LNCaP clone FGC (cell line): ENCODE measurements at regions not wholly inside any gene's neighbourhood (a gene's known extent, or its start where the extent isn't known, plus 50 kb on each side); places are given as distances from the start of the nearest gene placed in this dataset.

ENCODE experiments used
- DNase-seq: peaks from one replicate; pipeline ENCODE4 v3.0.0-alpha.2; 2011; ENCODE audit warnings: low read depth
- H3K4me3 ChIP-seq: 2 replicates; pipeline ENCODE4 v1.5.1; 2011; ENCODE audit warnings: mild to moderate bottlenecking, low read depth, low read length, control low read depth
- TF ChIP-seq, protein P1 (sequence below): IDR thresholded peaks from 2 replicates; pipeline ENCODE4 v1.5.1; 2012; ENCODE audit warnings: mild to moderate bottlenecking; ENCODE audit not compliant: control insufficient read depth, insufficient read depth; ENCODE audit errors: extremely low read depth

GRCh38 chr2:2906091-2906490, 471.5 kb downstream of the EIPR1 start:
- DNase-seq = no peak
- H3K4me3 ChIP-seq = no peak overlapping the region
- TF ChIP-seq, protein P1, sequence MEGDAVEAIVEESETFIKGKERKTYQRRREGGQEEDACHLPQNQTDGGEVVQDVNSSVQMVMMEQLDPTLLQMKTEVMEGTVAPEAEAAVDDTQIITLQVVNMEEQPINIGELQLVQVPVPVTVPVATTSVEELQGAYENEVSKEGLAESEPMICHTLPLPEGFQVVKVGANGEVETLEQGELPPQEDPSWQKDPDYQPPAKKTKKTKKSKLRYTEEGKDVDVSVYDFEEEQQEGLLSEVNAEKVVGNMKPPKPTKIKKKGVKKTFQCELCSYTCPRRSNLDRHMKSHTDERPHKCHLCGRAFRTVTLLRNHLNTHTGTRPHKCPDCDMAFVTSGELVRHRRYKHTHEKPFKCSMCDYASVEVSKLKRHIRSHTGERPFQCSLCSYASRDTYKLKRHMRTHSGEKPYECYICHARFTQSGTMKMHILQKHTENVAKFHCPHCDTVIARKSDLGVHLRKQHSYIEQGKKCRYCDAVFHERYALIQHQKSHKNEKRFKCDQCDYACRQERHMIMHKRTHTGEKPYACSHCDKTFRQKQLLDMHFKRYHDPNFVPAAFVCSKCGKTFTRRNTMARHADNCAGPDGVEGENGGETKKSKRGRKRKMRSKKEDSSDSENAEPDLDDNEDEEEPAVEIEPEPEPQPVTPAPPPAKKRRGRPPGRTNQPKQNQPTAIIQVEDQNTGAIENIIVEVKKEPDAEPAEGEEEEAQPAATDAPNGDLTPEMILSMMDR = no peak

DNA sequence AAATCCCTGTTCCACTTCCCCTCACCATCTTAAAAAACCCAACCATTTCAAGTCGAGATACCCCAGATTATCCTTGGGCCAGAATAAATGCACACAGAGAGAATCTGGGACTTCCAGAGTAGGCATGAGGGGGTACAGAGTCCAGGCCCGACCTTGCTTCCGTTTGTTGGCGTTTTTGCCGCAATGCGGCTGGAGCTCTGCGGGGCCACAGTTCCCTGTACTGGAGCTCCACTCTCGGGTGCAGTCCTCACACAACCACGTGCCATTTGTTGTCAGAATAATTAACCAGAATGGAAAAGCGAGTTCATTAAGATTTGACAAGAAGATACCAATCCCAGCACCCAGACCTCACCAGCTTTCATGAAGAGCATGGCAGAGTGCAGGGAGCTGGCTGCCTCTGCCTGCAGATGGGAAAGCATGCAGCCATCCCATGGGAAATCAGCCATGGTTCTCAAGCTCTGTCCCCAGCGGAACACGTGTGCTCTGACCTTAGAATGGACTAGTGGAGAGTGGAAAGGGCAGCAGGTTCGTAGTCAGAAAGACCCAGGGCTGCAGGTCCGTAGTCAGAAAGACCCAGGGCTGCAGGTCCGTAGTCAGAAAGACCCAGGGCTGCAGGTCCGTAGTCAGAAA, 472.8 kb downstream of the EIPR1 start:
- no peak for DNase-seq
- TF ChIP-seq, protein P1 = no peak
- no peak overlapping the region for H3K4me3 ChIP-seq

- H3K4me3 ChIP-seq = no peak overlapping the region
- DNase-seq = no peak
- TF ChIP-seq, protein P1 = no peak
These were observed 474.9 kb downstream of the EIPR1 start for GRCh38 chr2:2902547-2903281.

GRCh38 chr2:2901384-2902345, 476.0 kb downstream of the EIPR1 start:
- no peak for DNase-seq
- no peak overlapping the region for H3K4me3 ChIP-seq
- TF ChIP-seq, protein P1 = no peak

DNA sequence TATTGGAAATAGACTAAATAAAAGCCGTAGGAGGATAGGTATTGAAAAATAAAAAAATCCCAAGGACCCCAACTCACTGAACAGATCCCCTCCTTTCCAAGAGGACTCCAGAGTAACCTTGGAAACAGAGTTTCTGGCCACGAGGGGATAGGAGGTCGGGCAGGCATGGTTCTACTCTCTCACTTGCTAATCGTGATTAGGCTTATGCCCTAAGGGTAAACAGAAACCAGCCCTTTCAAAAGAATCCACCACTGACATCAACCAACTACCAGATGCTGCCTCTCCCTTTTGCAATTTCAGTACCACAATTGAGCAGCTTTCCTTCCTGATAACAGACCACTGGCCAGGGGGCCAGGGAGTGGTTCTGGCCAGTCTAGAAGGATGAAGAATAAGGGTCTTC, 477.8 kb downstream of the EIPR1 start:
- no peak for DNase-seq
- TF ChIP-seq, protein P1 = no peak
- H3K4me3 ChIP-seq = no peak overlapping the region

- DNase-seq = no peak
- TF ChIP-seq, protein P1 = no peak
- no peak overlapping the region for H3K4me3 ChIP-seq
These were observed 478.9 kb downstream of the EIPR1 start for GRCh38 chr2:2898744-2899143.
